GM12891 (cell line): ENCODE measurements at regions not wholly inside any gene's neighbourhood (a gene's known extent, or its start where the extent isn't known, plus 50 kb on each side); places are given as distances from the start of the nearest gene placed in this dataset.

Experiments used
- DNase-seq: peaks from one replicate; pipeline ENCODE4 v3.0.0; 2011; ENCODE audit warnings: low spot score; ENCODE audit not compliant: insufficient read length
- FAIRE-seq: peaks from 2 replicates; lab custom pipeline; 2011; peaks lifted over from hg19 to GRCh38; lab: Jason Lieb, UNC
- PAX5 ChIP-seq: IDR thresholded peaks from 2 replicates; pipeline ENCODE4 v1.6.1; 2011; ENCODE audit warnings: low read length, moderate library complexity, mild to moderate bottlenecking; ENCODE audit not compliant: insufficient read depth, severe bottlenecking
- POLR2A ChIP-seq: IDR thresholded peaks from 2 replicates; pipeline ENCODE4 v1.6.1; 2011; ENCODE audit warnings: low read depth, low read length, control low read depth
- POLR2AphosphoS5 ChIP-seq: IDR thresholded peaks from 2 replicates; pipeline ENCODE4 v1.6.1; 2011; ENCODE audit warnings: low read depth, low read length, control low read depth
- POU2F2 ChIP-seq: IDR thresholded peaks from 2 replicates; pipeline ENCODE4 v1.6.1; 2011; ENCODE audit warnings: low read depth, mild to moderate bottlenecking, control low read depth, low read length, moderate library complexity
- SPI1 ChIP-seq: IDR thresholded peaks from 2 replicates; pipeline ENCODE4 v1.6.1; 2011; ENCODE audit warnings: low read depth, low read length, control low read depth
- TAF1 ChIP-seq: IDR thresholded peaks from 2 replicates; pipeline ENCODE4 v1.6.1; 2011; ENCODE audit warnings: low read depth, low read length, control low read depth

- TF ChIP-seq TAF1 = no peak
- no peak for TF ChIP-seq POLR2AphosphoS5
- FAIRE-seq = no peak
- DNase-seq = no peak
These were observed 468.0 kb upstream of the SLIT2 start for GRCh38 chr4:19783667-19784223.

GRCh38 chr4:19780871-19781270, 470.8 kb upstream of the SLIT2 start:
- TF ChIP-seq TAF1 = no peak
- no peak for TF ChIP-seq PAX5
- no peak for TF ChIP-seq POLR2AphosphoS5
- no peak for TF ChIP-seq POLR2A
- TF ChIP-seq POU2F2 = no peak
- no peak for TF ChIP-seq SPI1
- DNase-seq = no peak
- no peak for FAIRE-seq

DNA sequence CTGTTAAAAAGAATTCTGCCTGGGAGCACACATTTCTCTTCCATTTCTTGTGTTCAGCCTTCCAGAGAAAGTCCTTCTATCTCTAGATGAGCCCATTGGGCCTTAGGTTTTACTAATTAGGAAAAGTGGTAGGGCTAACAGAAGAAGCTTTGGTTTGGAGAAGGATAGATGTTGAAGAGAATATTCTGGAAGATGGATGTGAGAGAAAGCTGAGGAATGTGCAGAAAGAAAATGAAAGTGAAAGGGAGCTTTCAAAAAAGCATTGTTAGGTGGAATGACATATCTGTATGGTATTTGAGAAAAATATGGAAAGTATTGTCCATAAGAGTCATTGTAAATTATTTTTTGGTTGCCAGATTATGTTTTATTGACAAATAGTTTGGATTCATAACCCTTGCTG, 474.8 kb upstream of the SLIT2 start:
- TF ChIP-seq POLR2A (no peak), POLR2AphosphoS5 (no peak), SPI1 (no peak), POU2F2 (no peak), TAF1 (no peak), PAX5 (no peak)
- DNase-seq = no peak
- no peak for FAIRE-seq

DNA sequence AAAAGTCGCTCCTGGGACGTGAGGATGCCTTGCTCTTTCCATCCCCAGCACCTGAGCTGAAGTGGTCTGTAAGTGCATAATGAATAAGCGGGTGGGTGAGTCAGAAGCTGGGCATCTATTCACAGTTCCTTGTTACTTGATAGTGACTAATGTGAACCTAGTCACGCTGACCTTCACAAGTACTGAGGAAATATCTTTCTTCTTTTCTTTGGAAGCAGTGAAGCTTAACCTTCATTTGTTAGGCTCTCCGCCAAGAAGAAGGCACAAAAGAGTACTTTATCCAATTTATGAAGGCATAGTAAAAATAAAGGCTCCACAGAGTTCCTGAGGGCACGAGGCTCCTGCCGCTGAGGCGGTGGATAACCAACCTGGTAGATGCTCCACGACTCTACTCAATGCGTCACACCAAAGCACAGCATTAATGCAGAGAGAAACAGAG, 475.7 kb upstream of the SLIT2 start:
- FAIRE-seq = no peak
- DNase-seq = no peak
- TF ChIP-seq SPI1 (no peak), POLR2AphosphoS5 (no peak), POU2F2 (no peak), PAX5 (no peak), POLR2A (no peak), TAF1 (no peak)

DNA sequence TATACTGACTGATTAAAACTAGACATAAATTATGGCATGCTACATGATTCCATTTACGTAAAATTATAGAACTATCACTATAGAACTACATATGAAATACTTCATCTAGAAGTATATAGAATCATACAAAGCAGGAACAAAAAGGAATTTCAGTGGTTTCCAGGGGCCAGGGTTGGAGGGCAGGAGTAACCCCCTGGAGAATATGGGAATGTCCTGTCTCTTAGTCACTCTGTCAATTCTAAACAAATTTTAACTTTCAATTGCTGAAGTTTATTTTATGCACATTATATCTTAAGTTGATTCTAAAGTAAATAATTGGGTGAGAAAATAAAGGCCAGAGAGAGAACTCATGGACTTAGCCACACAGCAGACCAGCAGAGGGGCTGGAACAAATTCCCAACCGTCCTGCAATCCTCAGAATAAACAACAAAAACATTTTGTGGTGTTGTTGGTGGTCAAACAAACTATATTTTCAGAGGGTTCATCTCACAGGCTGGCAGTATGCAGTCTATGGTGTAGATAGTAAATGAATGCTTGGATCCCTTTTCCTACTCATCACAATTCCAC, 476.9 kb upstream of the SLIT2 start:
- no peak for FAIRE-seq
- no peak for DNase-seq
- no peak for TF ChIP-seq SPI1
- TF ChIP-seq PAX5 = no peak
- TF ChIP-seq POLR2AphosphoS5 = no peak
- TF ChIP-seq POU2F2 = no peak
- no peak for TF ChIP-seq TAF1
- no peak for TF ChIP-seq POLR2A

DNA sequence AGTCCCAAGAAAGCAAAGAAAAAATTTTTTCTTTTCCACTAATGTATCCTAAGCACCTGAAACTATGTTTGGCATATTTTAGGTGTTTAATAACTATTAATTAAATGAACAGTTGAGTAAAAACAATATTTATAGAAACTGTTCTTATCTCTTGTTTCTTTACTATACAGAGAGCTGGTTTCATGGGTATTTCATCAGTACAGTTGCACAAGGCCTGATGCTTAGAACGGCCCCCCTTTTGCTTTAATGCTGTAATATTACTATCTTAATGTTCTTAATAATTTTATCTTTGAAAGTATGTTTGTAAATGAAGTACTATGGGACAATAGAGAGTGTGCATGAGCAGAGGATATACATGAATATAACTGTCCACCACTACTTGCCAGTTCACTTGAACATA, 479.1 kb upstream of the SLIT2 start:
- DNase-seq (no peak), FAIRE-seq (no peak)
- no peak for TF ChIP-seq POLR2AphosphoS5
- no peak for TF ChIP-seq POU2F2
- TF ChIP-seq SPI1 = no peak
- TF ChIP-seq TAF1 = no peak
- TF ChIP-seq POLR2A = no peak
- TF ChIP-seq PAX5 = no peak

DNA sequence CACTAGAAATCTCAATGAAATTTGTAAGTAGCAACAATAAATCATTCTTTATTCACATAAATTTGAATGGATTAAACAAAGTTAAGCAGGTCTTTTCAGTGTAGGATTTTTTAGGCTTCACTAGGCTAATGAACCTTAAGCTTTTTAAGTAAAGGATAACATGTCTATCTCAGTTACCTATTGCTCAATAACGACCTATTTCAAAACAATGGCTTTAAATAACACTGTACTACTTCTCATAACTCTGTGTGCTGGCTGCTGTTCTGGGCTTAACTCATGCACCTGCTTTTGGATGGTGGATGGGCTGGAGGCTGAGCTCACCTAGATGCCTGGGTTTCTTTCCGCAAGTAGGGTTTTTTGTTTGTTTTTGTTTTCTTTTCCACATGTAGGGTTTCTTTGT, 495.0 kb upstream of the SLIT2 start:
- FAIRE-seq (no peak), DNase-seq (no peak)
- TF ChIP-seq PAX5 = no peak
- TF ChIP-seq SPI1 = no peak
- no peak for TF ChIP-seq TAF1
- no peak for TF ChIP-seq POLR2A
- no peak for TF ChIP-seq POU2F2
- TF ChIP-seq POLR2AphosphoS5 = no peak

DNA sequence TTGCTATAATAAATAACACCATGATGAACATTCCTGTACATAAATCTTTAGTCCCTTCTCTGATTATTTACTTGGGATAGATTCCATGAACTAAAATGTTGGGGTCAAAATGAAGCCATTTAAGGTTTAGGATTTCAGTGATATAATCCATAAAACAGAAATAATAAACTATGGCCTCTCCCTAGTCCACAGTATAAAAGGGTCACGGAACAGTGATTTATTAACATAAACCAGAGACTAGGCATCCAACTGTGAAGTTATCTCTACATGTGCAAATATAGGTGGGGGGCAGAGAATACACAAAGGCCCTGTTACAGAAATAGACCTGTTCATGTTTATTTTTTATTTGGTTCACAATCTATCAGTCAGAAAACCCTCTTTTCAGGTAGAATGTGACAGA, 499.1 kb upstream of the SLIT2 start:
- no peak for TF ChIP-seq PAX5
- TF ChIP-seq TAF1 = no peak
- TF ChIP-seq POU2F2 = no peak
- no peak for TF ChIP-seq SPI1
- TF ChIP-seq POLR2AphosphoS5 = no peak
- no peak for TF ChIP-seq POLR2A
- no peak for FAIRE-seq

DNA sequence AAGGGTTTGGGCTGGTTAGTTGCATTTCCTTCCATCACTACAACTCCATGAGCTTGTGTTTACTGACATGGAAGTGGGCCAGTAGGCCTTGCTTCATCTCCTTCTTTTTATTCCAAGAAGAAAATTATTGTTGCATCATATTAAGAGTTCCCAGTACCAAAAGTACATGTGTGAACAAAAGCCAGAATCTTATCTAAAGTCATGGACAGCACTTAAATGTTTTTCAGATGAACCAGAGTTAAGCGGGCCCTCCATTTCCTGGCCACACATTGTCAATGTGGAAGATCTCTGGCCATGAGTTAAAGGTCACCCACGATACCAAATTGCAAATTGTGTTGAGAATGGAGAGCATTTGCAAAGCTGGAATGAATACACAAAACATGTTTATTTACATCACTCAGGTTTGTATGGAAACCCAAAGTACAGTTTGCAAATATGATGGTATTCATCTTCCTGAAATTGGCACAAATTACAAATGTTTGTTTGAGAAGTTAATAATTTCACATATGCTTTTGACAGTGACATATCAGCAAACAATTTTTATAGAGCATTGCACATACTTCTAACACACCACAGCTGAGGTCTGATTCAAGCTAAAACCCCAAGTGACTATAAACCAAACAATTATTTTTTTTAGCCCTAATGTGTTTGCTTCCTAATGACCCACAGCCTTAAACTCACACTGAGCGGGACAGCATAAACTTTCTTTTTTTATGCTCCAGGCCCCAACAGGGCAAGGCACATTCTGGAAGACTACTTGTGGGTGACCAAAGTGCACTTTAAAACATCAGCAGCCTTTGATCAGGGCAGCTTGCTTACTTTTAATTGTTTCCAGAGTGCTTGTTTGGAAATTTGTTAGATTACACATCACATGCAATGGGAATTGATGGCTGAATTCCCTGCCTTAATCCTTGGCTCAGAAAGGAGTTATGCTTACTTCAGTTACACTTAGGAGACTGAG, 502.9 kb upstream of the SLIT2 start:
- DNase-seq = no peak
- FAIRE-seq = no peak
- TF ChIP-seq POLR2AphosphoS5 (no peak), SPI1 (no peak), POU2F2 (no peak), POLR2A (no peak), PAX5 (no peak), TAF1 (no peak)

More for the DNA sequence above, 499.1 kb upstream of the SLIT2 start:
- DNase-seq = no peak
